Transverse colon (tissue), 4 donors: ENCODE measurements at regions not wholly inside any gene's neighbourhood (a gene's known extent, or its start where the extent isn't known, plus 50 kb on each side); places are given as distances from the start of the nearest gene placed in this dataset.

Experiments
- DNase-seq: peaks from one replicate; pipeline ENCODE4 v3.0.0-alpha.2; 2019
- H3K27ac ChIP-seq, 4 donors: fragments of 200-600 bp; sonication (generic); 2 replicates each; pipeline ENCODE4 v1.5.1; 2016 to 2018; ENCODE audit warnings: inconsistent platforms in 4 of 4
- H3K27me3 ChIP-seq: fragments of 200-600 bp; sonication (generic); 2 replicates; pipeline ENCODE4 v1.5.1; 2017; ENCODE audit warnings: inconsistent platforms
- H3K36me3 ChIP-seq, 4 donors: fragments of 200-600 bp; sonication (generic); 2 replicates each; pipeline ENCODE4 v1.5.1; 2017 to 2019; ENCODE audit warnings: inconsistent platforms in 4 of 4
- H3K4me1 ChIP-seq, 4 donors: fragments of 200-600 bp; sonication (generic); 2 replicates each; pipeline ENCODE4 v1.5.1; 2017 to 2020; ENCODE audit warnings: inconsistent platforms in 4 of 4
- H3K4me3 ChIP-seq, 4 donors: fragments of 200-600 bp; sonication (generic); 1 replicate in 1 of 4; 2 replicates in 3 of 4; pipeline versions ENCODE4 v1.5.1 to v1.6.1; 2017 to 2019; ENCODE audit warnings: inconsistent platforms in 4 of 4
- H3K9me3 ChIP-seq, 2 donors: fragments of 200-600 bp; sonication (generic); 2 replicates each; pipeline ENCODE4 v1.5.1; 2017 to 2019; ENCODE audit warnings: inconsistent platforms in 2 of 2
- CTCF ChIP-seq, 5 experiments: fragments of 200-600 bp in 3 of 5; fragments of 450-650 bp in 2 of 5; sonication (generic) in 3 of 5; IDR thresholded peaks; 1 replicate in 2 of 5; 2 replicates in 3 of 5; pipeline ENCODE4 v1.5.1; 2016 to 2017; ENCODE audit warnings: antibody characterized with exemption in 5 of 5, inconsistent platforms in 3 of 5, mild to moderate bottlenecking in 2 of 5, moderate library complexity in 1 of 5
- EP300 ChIP-seq: sonication (generic); formaldehyde crosslinking; IDR thresholded peaks from one replicate; pipeline ENCODE4 v1.6.1; 2017; ENCODE audit warnings: antibody characterized with exemption, low read depth
- POLR2A ChIP-seq: fragments of 450-650 bp; IDR thresholded peaks from one replicate; pipeline ENCODE4 v1.6.1; 2016; ENCODE audit warnings: antibody characterized with exemption, mild to moderate bottlenecking, moderate library complexity
- POLR2AphosphoS5 ChIP-seq, 3 donors: sonication (generic); formaldehyde crosslinking; IDR thresholded peaks; one replicate each; pipeline ENCODE4 v1.6.1; 2016; ENCODE audit warnings: antibody characterized with exemption in 3 of 3
- WGBS, 2 donors: methylation state at CpG; one replicate each; pipeline ENCODE4 v1.1.5; 2018; ENCODE audit warnings: low coverage in 1 of 2; 5-methylcytosine and 5-hydroxymethylcytosine counted together
- in situ Hi-C, 4 donors: fragments of 200-750 bp; cut with MboI; loops; one replicate each; pipeline versions ENCODE4 v1.15.0 to v1.15.1; 2017; ENCODE audit warnings: low sequenced_read_pairs in 3 of 4, low pct_ligation_motif_present in 1 of 4, low pct_unique_long_range_greater_than_20kb in 1 of 4
- intact Hi-C: fragments of 100-400 bp; cut with DNase I; formaldehyde crosslinking; loops from one replicate; pipeline ENCODE4 v1.15.1; 2023; ENCODE audit warnings: low total_unique reads

- no peak for TF ChIP-seq POLR2AphosphoS5 (IDR thresholded peaks at IDR 0.05)
- no peak for TF ChIP-seq POLR2A
- TF ChIP-seq EP300: no peak
- no peak for TF ChIP-seq CTCF (IDR thresholded peaks at IDR 0.05)
Measured at GRCh38 chr18:2178036-2178435, 393.3 kb downstream of the METTL4 start.

DNA sequence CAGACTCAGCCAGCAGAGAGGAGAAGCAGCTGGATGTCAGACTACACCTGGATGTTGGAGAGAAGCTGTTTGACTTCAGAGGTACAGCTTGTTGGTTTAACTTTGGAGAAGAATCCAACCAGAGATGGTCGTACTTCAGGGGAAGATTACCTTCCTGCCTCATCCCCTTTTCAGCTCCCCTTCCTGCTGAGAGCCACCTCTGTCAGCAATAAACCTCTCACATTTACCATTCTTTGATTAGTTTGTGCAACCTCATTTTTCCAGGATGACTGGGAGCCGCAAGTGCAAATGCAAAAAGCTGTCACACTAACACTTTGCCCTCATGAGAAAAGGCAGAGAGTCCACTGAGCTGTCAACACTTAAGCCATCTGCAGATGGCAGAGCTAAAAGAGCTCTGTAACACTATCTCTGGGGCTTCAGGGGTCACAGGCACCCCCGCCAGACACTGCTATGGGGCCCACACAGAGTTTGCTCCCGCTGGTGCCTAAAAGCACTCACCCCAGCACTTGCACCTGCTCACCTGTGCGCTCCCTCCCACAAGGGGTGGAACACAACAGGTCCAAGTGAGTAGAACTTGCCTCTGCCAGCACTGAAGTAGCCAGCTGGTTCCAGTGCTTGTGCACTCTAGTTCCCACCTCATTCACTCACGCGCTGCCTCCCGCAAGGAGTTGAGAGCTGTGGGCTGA, 391.7 kb downstream of the METTL4 start:
- H3K4me1 ChIP-seq: no peaks in the 10 kb centered on the region
- no peak overlapping the region for H3K27ac ChIP-seq
- DNase-seq: no peak
- no peaks in the 10 kb centered on the region for H3K9me3 ChIP-seq
- WGBS, 2 donors: 90 to 95% methylated on average over 3 to 8 of the region's 8 CpGs
- in situ Hi-C loops (no loop called here), intact Hi-C loops (loop anchor here (10.0 kb wide), 1 partner anchor 785 kb away; no protein-coding TSS in a partner anchor)
- no peaks in the 10 kb centered on the region for H3K36me3 ChIP-seq
- TF ChIP-seq EP300 (no peak), POLR2AphosphoS5 (IDR thresholded peaks at IDR 0.05) (no peak), POLR2A (no peak), CTCF (IDR thresholded peaks at IDR 0.05) (no peak)
- no peaks in the 10 kb centered on the region for H3K27me3 ChIP-seq
- no peak overlapping the region for H3K4me3 ChIP-seq

More at GRCh38 chr18:2178036-2178435, 393.3 kb downstream of the METTL4 start:
- no peak overlapping the region for H3K4me3 ChIP-seq
- no peaks in the 10 kb centered on the region for H3K9me3 ChIP-seq
- H3K36me3 ChIP-seq: no peaks in the 10 kb centered on the region
- intact Hi-C loops (loop anchor here (10.0 kb wide), 1 partner anchor 783 kb away; no protein-coding TSS in a partner anchor), in situ Hi-C loops (no loop called here)
- no peak for DNase-seq
- no peak overlapping the region for H3K27ac ChIP-seq
- 79 to 94% methylated on average over 2 to 5 of the region's 5 CpGs for WGBS, 2 donors
- H3K4me1 ChIP-seq: no peaks in the 10 kb centered on the region
- no peaks in the 10 kb centered on the region for H3K27me3 ChIP-seq

DNA sequence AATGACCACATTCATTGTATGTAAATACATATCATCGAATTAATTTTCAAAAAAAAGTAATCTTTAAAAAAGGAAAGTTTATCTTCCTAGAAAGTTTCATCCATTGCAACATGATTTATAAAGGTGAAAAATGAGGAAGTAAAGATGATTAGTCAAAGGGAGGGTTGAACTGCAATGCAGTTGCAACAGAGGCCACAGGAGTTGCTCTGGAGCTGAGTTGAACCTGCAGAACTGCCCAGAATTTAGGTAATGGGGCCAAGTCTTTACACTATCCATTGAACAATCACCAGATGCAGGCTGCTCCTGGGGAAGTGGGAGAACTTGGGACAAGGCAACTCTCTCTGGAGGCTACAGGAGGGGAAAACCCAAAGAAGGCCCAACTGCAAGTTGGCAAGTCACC, 390.7 kb downstream of the METTL4 start:
- no peak for DNase-seq
- intact Hi-C loops: no loop called here
- Histone ChIP-seq H3K4me3 (no peak overlapping the region), H3K27me3 (no peaks in the 10 kb centered on the region), H3K4me1 (no peaks in the 10 kb centered on the region), H3K27ac (no peak overlapping the region), H3K36me3 (no peaks in the 10 kb centered on the region), H3K9me3 (no peaks in the 10 kb centered on the region)
- WGBS, 2 donors: 87 to 91% methylated on average over 1 of the region's 1 CpG
- in situ Hi-C loops: no loop called here
- no peak for TF ChIP-seq POLR2AphosphoS5 (IDR thresholded peaks at IDR 0.05)
- TF ChIP-seq POLR2A: no peak
- TF ChIP-seq EP300: no peak
- no peak for TF ChIP-seq CTCF (IDR thresholded peaks at IDR 0.05)

- DNase-seq: no peak
- 70 to 82% methylated on average over 5 of the region's 5 CpGs for WGBS, 2 donors
Measured at GRCh38 chr18:2183432-2183831, 387.9 kb downstream of the METTL4 start.

GRCh38 chr18:2186967-2187366, 384.3 kb downstream of the METTL4 start:
- H3K27me3 ChIP-seq: no peaks in the 10 kb centered on the region
- H3K27ac ChIP-seq: no peak overlapping the region
- no peaks in the 10 kb centered on the region for H3K4me1 ChIP-seq
- H3K9me3 ChIP-seq: no peaks in the 10 kb centered on the region
- no peaks in the 10 kb centered on the region for H3K36me3 ChIP-seq
- no peak overlapping the region for H3K4me3 ChIP-seq
- WGBS, 2 donors: 31 to 47% methylated on average over 1 of the region's 1 CpG
- no peak for TF ChIP-seq CTCF (IDR thresholded peaks at IDR 0.05)
- TF ChIP-seq EP300: no peak
- no peak for TF ChIP-seq POLR2A
- TF ChIP-seq POLR2AphosphoS5 (IDR thresholded peaks at IDR 0.05): no peak
- intact Hi-C loops (no loop called here), in situ Hi-C loops (no loop called here)
- DNase-seq: no peak

More at GRCh38 chr18:2183432-2183831, 387.9 kb downstream of the METTL4 start:
- TF ChIP-seq POLR2A: no peak
- intact Hi-C loops: no loop called here
- H3K27me3 ChIP-seq: no peaks in the 10 kb centered on the region
- in situ Hi-C loops: no loop called here
- H3K4me1 ChIP-seq: no peaks in the 10 kb centered on the region
- H3K9me3 ChIP-seq: no peaks in the 10 kb centered on the region
- H3K36me3 ChIP-seq: no peaks in the 10 kb centered on the region
- no peak overlapping the region for H3K4me3 ChIP-seq
- no peak overlapping the region for H3K27ac ChIP-seq
